ENCODE measurements at regions not wholly inside any gene's neighbourhood (a gene's known extent, or its start where the extent isn't known, plus 50 kb on each side); places are given as distances from the start of the nearest gene placed in this dataset.

- no peak for TF ChIP-seq CTCF (IDR thresholded peaks at IDR 0.05)
- no peak for TF ChIP-seq POLR2A (IDR thresholded peaks at IDR 0.05)
Observed at GRCh38 chr15:38898236-38898635, 333.6 kb upstream of the RASGRP1 start.

Data from esophagus squamous epithelium (tissue), 4 donors.